ENCODE measurements at regions not wholly inside any gene's neighbourhood (a gene's known extent, or its start where the extent isn't known, plus 50 kb on each side); places are given as distances from the start of the nearest gene placed in this dataset.

GRCh38 chr6:142544199-142544838 lies 242.5 kb downstream of the ADGRG6 start:
- no peak for TF ChIP-seq EZH2phosphoT487 (IDR thresholded peaks at IDR 0.05; ENCODE audit: borderline replicate concordance, low read depth, low read length)
- TF ChIP-seq, protein P1, sequence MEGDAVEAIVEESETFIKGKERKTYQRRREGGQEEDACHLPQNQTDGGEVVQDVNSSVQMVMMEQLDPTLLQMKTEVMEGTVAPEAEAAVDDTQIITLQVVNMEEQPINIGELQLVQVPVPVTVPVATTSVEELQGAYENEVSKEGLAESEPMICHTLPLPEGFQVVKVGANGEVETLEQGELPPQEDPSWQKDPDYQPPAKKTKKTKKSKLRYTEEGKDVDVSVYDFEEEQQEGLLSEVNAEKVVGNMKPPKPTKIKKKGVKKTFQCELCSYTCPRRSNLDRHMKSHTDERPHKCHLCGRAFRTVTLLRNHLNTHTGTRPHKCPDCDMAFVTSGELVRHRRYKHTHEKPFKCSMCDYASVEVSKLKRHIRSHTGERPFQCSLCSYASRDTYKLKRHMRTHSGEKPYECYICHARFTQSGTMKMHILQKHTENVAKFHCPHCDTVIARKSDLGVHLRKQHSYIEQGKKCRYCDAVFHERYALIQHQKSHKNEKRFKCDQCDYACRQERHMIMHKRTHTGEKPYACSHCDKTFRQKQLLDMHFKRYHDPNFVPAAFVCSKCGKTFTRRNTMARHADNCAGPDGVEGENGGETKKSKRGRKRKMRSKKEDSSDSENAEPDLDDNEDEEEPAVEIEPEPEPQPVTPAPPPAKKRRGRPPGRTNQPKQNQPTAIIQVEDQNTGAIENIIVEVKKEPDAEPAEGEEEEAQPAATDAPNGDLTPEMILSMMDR (conservative IDR thresholded peaks at IDR 0.05; ENCODE audit: low read length) = no peak
